HG03175 (cell line): ENCODE measurements at regions not wholly inside any gene's neighbourhood (a gene's known extent, or its start where the extent isn't known, plus 50 kb on each side); places are given as distances from the start of the nearest gene placed in this dataset.

Experiments used
- ATAC-seq: cut with Tn5 transposase; IDR thresholded peaks from one replicate; pipeline ENCODE4 v1.9.1; 2021; ENCODE audit warnings: mild to moderate bottlenecking, moderate library complexity; ENCODE audit not compliant: unreplicated experiment

DNA sequence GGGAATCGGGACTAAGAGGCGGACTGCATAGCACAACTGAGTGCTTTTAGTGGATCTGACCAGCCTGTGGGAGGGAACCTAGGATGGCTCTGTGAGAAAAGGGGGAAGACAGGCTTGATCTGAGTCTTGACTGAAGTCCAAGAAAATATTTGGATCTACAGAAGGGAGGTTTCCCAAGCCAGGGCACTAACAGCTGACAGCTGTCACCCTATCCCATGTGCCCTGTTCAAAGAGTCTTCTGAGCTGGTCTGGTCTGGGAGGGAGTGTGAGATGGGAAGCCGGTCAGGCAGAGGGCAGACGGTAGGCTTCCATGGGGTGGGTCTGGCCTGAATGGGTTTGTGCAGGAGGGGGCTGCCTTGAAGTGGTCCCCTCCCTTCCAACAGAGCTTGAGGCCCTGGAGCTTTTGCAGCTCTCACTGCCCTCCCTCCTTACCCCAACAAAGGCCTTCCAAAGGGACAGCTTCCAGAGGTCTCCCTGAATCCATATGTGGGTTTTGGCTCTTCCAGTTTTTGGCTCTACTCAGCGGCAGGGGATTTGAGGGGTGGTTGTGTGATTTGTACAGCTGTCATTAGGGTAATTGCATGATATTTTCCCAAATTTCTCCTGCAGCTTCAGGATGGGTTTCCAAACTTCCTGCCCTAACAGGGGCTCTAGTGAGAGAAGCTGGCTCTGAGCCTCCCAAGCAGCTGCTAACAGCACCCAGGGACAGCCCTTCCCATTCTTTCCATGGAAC, 643.7 kb downstream of the BCOR start:
- no peak for ATAC-seq

DNA sequence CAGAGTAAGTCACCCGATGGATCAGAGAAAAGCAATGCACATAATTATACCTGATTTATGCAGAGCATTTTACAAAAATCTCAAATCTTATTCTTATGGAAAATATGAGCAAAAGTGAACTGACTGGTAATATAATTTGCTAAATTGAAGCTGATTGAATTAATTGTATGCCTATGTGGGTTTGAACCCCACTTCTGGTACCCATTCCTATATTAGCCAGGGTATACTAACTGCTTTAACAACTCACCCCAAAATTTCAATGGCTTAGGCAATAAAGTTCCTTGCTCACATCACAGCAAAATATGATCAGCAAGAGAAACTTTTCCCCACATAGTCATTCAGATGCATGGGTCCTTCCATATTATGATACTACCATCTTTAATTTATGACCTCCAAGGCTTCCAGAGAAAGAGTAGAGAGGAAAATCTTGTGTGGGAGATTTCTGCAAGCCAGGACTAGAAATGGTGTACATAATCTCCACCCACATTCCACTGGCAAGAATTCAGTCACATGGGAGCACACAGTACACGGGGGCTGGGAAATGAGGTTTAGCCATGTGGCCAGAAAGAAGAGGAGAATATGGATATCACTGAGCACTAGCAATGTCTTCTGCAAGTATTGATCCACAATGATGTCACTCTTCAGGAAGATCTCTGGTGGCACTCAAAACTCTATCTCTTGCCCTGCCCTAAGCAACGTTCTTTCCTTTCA, 640.7 kb downstream of the BCOR start:
- no peak for ATAC-seq

DNA sequence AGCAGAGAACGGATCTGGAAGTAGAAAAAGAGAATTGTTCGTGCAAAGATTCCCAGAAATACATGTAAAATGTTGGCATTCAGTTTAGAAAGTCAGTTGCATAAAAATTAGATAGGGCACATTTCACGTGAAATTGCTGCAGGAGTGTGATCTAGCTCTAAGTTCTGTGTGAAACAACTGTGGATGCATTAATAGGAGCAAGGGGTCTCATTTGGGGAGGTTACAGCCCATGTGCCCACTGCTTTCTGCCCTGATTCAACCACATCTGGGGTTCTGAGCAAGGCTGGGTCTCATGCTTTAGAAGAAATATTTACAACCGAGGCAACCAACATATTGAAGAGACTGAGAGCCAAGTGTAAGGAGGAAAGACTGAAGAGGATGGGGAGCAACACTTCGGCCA, 639.0 kb downstream of the BCOR start:
- no peak for ATAC-seq

DNA sequence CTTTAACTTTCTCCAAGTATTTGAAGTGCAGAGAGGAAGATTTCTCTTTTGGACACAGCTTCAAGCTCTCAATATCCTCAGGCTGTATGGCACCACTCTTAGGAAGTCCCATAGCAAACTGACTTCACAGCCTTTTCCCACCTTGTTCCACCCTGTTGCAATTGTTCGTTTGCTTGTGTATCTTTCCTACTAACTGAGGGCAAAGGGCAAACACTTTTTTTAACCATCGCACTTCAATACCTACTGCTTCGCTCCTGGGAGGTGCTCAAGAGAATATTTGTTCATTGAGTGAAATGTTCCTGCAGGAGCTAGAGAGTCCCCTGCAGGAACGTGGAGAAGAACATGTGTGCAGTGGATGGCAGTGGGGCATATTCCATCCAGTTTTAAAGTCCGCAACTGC, 638.6 kb downstream of the BCOR start:
- ATAC-seq, result no peak

DNA sequence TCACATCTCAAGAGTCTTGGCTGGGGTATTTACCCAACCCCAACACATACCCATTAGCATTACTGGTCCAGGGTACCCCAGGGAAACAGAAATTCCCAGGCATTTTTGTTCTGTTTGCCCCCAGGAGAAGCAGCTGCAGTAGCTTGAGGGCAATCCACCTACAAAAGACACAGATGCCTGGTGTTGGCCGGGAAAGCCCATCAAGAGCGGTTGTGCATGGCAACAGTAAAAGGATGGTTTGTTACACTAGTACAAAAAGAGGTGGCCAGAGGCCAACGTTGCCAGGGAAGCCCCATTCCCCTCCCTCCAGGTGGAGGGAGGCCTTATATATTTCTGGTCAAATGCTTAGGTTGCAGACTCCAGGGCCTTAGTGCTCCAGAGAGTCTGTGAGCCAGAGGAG, 637.8 kb downstream of the BCOR start:
- no peak for ATAC-seq

DNA sequence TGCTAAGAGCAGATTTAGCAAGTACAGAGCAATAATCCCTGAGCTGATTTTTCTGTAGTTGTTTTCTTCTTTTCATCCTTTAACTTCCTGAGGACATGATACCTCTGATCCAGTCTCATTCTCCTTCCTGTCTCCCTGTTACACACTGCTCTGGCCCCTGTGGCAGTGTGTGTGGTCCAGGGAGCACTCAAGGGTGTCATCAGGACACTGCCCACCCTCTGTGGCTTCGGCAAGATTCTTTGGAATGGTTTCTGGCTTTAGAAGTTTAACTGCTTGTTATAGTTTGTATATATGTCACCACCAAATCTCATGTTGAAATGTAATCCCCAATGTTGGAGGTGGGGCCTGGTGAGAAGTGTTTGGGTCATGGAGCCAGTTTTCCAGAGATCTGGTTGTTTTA, 637.3 kb downstream of the BCOR start:
- ATAC-seq, result no peak

DNA sequence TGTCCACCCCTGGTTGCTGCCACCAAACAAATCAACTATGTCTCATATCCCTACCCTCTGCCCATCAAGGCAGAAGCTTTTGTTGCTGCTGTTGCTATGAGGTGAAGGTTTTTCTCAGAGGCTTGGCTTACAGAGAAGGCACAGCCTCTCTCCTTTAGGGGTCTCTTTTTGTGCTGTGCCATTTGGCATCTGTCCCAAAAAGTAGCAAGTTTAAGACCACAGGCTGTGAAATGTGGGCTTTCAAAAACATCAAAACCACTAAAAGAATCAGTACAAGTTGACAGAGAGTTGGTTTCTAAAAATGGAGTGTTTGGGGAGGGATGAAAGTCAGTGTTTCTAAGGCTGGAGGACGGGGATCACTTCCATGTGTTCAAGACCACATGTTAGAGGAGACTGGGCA, 634.9 kb downstream of the BCOR start:
- no peak for ATAC-seq

DNA sequence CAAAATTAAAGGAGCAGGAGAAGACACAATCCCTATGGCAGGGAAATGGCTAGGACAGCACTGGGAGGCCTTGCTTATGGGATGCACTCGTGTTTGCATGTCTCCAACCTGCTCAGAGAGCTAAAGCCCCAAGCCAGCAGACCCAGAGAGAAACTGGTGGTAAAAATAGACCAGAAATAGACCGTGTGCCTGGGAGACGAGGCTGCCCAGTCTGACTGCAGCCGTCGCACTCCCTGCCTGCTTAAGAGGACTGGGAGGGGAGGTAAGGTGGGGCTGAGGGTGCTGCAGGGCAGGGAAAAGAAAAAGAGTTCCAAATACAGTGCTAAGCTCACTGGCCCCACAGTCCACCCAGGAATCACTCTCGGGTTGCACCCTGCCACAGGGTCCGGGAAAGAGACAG, 633.5 kb downstream of the BCOR start:
- ATAC-seq, result no peak

DNA sequence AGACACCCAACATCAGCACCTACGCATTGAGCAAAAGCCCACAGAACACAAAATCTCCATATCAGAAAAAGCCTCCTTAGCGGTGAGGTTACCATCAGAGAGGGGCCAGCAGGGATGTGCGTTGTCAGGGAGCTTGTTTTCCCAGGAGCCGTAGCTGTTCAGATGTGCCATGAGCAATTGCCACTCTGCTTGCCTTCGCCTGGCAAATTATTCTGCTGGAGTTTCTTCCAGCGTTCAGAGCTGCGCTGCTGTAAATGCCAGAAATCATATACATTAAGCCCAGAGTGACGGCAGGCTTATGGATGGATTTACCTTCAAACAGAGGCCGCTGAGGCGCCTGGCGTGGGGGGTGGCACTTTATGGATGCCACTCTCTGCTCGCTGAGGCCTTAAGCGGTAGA, 632.3 kb downstream of the BCOR start:
- ATAC-seq, result no peak

DNA sequence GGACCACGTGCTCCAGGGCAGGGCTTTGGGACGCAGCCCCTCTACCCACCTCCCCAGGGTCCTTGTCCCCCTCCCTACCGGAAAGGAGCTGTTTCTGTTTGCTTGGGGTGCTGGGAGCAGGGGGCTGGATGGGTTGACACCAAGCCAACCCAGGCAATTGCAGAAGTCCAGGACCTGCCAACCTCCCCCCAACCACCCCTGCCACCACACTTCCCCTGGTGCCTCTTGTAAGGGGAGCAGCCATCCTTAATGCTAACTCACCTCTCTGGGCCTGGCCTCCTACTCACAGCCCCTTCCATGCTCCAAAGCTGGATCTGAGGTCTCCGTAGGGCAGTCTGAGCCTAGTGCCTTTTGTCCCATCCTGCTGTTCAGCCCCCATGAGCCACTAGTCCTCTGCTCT, 631.9 kb downstream of the BCOR start:
- no peak for ATAC-seq

DNA sequence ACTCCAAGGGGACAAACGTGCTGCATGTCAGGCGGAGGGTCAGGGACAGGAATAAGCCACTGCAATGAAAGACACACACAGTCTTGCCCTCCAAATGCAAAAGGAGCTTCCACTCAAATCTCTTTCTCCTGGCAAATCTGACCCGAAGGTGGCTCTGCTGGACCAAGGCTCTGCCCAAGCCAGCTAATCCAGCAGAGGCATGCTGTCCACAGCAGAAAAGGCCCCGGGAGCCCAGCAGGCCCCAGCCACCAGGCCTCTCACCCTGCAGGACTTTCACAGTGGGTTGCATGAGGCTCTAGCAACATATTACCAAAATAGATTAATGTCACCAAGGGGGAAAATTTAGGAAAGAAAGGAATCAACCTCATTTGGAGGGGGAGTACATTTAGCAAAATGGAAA, 628.6 kb downstream of the BCOR start:
- no peak for ATAC-seq

DNA sequence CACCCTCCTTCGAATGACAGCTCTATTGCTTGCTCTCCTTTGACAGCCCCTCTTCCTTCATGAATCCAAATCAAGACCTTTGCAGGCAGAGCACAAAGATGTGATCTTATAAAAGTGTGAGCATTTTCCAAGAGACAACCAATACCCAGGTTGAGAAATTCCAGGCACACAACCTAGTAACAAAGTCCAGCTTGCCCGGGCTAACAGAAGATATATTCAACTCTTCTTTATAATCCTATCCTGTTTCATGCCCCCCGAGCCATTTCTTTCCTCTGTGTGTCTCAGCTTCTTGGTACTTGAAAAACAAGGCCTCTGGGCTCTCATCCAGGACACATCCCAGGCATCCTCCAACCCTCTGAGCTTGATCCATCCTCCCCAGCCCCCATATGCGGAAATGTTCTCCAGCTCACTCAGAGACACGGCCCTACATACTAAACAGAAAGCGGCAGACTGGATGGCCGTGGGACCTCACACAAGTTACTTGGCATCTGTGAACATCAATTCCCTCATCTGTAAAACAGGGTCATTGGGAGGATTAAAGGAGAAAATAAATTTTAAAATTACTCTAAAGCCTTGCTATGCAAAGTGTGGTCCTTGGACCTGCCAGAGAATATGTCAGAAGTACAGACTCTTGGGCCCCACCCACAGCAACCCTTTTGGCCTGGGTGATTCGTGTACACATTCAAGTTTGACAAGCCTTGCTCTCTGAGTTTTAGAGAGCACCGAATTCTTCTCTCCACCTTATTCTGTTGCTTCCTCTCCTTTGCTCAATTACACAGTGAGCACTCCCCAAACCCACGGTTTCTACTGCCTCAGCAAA, 627.0 kb downstream of the BCOR start:
- ATAC-seq, result no peak

DNA sequence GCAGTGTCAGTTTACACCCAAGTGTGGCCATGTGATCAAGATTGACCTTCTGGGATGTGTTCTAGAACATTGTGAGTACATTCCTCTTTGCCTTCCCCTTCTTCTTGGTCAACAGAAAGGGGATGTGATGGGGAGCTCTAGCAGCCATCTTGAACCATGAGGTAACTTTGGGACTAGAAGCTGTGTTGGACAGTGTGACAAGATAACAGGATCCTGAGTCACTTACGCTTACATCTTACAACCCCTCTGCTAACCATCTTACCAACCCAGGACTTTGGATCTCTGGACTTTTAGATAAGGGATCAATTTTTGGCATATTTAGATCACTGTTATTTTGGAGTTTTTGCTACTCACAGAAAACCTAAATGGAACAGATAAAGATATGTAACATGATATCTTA, 625.6 kb downstream of the BCOR start:
- ATAC-seq, result no peak

DNA sequence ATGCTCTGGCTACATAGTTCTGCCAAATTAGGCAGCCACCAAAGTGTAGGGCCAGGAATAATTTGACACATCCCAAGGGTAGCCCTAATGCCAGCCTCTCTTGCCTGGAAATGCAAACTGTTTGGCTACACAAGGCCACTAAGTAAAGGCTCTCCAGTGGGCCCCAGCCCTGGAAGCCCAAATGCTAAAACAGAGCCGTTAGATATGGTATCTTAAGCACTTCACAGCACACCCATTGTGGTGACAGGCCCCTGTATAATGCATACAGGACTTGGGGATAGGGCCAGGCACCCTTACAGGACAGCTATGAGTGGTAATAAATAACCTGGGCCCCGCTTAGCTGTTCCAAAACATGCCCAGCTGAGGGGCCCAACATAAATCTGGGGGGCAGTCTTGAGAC, 623.9 kb downstream of the BCOR start:
- ATAC-seq, result no peak

DNA sequence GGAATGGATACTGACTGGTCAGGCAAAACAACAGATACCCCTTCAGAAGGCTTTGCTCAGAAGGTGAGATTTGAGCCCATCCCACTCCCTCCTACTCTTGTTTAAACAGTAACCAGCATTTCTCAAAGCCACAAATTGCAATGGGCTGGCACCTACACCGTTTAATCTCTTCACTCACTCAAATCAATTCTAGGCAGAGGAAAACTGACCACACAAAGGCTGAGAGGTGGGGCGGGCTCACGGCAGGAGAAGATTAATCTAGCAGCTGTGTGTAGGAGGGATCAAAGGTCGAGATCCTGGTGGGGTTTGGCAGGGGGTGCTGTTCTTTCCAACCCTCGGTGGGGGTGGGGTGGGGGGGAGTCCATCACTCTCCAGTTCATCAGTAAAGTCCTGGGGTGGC, 622.4 kb downstream of the BCOR start:
- no peak for ATAC-seq

DNA sequence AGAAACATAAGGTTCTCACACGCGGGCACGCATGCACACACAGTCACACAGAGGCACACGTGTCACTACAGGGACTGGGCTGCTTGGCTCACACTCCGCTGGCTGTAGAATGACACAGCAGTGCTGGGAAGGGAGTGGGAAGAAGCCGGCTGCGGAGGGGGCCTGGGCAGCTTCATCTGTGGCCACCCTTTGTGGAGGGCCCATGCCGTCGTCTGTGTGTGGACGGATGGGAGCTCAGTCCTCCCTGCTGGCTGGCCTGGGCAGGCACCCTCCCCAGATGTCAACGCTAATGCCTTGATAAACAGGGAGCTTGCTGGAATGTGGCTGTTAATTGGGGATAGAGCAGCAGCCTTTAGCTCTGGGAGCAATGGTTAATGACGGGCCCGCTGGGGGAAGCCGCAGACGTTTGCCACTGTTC, 621.1 kb downstream of the BCOR start:
- no peak for ATAC-seq

DNA sequence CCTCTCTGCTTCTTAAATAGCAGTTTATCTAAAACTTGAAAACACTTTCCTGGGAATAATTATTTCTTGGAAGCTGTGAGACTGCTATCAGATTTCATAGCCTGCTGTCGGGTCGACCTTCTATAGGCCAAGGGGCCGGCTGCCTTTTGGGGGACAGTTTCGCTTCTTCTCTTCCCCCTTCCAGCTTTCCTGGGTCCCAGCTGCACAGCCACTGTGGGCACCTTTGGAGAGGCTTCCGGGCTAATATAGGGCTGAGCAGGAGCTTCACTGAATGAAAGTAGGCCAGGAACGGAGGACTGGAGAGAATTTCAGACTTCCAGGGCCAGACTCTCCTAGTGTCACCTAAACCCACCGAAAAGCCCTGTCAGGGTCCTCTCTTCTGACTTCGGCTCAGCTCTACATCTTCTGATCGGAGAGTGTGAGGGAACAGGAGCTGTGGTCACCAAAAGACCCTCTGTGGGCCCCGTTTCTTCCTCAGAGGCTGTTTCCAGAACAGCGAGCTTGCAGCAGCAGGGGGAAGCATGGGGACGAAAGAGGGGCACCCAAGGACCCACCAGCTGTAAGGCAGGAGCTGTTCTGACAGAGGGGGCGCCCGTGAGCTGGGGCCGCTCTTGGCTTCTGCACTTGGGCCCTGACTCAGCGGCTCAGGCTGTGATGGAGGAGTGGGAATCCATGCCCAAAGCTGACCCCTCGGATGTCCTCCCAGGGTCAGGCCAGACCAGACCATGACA, 620.6 kb downstream of the BCOR start:
- ATAC-seq, result no peak

DNA sequence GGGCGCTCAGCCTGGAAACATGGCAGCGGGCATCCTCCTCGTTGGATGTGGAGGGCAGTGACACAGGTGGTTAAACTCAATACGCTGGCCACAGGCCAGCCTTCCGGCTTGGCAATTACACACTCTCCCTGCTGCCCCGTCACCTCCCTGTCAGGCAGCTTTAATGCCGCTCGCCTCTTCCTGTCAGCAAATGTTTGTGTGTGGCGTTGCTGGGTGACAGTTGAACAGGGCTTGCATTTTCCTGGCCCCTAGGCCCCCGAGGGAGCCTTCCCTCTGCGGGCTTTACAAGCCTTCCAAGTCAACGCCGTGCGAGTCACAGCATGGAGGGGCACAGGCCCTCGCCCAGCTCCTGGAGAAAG, 620.0 kb downstream of the BCOR start:
- ATAC-seq, result no peak

DNA sequence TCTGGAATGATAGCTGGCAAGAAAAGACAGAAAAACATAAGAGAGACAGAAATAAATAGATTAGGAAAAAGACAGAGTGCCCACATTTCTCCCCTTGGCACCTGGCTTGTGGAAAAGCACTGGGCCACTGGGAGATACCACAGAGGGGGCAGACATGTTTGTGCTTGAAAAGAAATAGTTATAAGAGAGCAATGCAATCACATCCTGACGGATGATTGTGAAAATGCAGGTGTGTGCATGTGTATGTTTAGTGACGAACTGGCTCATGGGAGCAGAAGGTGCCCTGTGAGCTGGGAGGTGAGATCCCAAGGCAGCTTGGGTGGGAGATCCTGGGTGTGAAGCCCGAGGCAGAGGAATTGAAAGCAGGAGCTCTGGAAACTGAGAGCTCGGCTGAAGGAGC, 617.9 kb downstream of the BCOR start:
- no peak for ATAC-seq

DNA sequence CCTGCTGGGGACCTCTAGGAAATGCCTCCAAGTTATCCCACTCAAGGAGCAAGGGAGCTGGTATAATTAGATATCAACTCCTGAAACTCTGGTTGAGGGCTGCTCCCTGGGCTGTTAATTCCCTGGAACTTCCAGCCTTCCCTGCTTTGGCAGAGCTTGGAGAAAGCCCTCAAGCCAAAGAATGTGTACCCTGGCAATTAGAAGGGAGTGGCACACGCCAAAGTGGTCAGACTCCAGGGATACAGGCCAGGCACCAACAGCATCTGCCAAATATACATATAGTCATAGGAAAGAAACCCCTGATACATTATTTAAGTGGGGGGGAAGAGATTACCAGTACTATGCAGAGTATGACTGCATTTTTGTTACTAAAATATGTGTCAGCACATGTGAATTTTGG, 616.8 kb downstream of the BCOR start:
- no peak for ATAC-seq

DNA sequence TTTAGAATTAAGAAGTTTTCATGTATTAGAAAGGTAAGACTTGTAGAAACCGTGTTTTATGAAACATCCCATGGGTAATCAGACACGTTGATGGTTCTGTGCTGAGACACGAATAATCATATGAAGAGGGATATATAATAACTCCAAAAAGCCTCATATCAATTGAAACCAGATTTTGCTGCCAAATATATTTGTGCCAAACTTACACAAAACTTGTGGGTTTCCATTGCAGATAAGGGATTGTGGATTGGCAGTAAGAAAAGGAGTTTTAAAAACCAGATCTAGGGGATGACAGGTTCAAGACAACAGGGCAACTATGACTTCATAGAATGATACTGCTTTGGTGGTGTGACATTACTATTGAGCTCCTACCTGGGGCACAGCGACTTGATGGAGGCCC, 616.1 kb downstream of the BCOR start:
- no peak for ATAC-seq
